ENCODE measurements at regions not wholly inside any gene's neighbourhood (a gene's known extent, or its start where the extent isn't known, plus 50 kb on each side); places are given as distances from the start of the nearest gene placed in this dataset.

DNA sequence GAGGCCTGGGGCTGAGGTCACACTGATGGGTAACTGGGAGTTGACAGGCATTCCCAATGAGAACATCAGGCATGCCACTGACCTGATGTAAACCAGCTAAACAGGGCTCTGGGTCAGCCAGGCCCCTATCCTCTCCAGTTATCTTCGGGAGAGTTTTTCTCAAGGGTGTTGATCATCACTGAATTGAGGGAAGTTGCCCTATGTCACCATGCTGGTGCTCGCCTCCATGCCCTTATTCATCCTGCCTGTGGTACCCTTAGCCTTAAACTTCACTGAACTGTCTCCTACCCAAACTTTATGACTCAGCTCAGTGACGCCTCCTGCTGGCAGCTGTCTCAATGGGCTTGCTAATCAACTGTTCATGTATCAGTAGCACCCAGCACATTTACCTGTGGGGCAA, 80.7 kb upstream of the TNR start:
- intact Hi-C loops (cut with DNase I, micrococcal nuclease): loop anchor here in 1 of 2 experiments (10.0 kb wide), 1 partner anchor 669 kb away; no protein-coding TSS in a partner anchor
- CTCF ChIA-PET: no interaction called here
- peak in 4 of 14 experiments; percentile 1 to 16 (median 8) for DNase-seq

DNA sequence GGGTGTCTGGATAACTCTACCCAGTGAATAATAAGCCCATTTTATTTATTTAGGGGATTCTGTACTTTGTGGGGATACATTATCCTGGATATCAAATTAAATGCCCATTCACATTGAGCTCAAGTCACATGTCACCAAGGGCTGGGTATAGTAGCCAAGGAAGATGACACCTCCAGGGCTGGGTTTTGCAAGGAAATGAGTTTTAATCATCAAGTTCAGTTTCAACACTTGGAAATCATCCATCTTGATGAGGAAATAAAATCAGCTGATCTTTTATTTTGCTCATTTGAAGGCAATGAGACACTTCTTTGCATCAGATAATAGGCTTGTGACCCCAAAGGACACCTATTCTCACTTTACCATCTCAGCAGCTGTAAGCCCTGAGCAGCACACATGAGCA, 80.0 kb upstream of the TNR start:
- TF ChIP-seq, protein P1, sequence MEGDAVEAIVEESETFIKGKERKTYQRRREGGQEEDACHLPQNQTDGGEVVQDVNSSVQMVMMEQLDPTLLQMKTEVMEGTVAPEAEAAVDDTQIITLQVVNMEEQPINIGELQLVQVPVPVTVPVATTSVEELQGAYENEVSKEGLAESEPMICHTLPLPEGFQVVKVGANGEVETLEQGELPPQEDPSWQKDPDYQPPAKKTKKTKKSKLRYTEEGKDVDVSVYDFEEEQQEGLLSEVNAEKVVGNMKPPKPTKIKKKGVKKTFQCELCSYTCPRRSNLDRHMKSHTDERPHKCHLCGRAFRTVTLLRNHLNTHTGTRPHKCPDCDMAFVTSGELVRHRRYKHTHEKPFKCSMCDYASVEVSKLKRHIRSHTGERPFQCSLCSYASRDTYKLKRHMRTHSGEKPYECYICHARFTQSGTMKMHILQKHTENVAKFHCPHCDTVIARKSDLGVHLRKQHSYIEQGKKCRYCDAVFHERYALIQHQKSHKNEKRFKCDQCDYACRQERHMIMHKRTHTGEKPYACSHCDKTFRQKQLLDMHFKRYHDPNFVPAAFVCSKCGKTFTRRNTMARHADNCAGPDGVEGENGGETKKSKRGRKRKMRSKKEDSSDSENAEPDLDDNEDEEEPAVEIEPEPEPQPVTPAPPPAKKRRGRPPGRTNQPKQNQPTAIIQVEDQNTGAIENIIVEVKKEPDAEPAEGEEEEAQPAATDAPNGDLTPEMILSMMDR (IDR thresholded peaks at IDR 0.05): no peak
- Mint-ChIP-seq H3K36me3 (ENCODE audit: low read depth) (no peaks in the 10 kb centered on the region), H3K27ac (no peak overlapping the region), H3K9me3 (peaks cover 3% of the 10 kb centered on the region), H3K4me1 (ENCODE audit: low read depth) (no peaks in the 10 kb centered on the region), H3K27me3 (peaks cover 22% of the 10 kb centered on the region), H3K4me3 (no peak overlapping the region)
- peaks cover 0 to 4% of the 10 kb centered on the region in 2 experiments for H3K27me3 ChIP-seq (ENCODE audit: control insufficient read depth in 1 of 2, insufficient read depth in 2 of 2, low read length in 2 of 2)
- ChIA-PET POLR2A (no interaction called here), CTCF (no interaction called here)
- no peak overlapping the region for H3K4me3 ChIP-seq (ENCODE audit: low read length)
- H3K4me1 ChIP-seq (ENCODE audit: insufficient read depth, low read length): no peaks in the 10 kb centered on the region
- no peak for ATAC-seq (ENCODE audit: poor library complexity)
- H3K36me3 ChIP-seq (ENCODE audit: insufficient read depth, low read length): no peaks in the 10 kb centered on the region
- H3K27ac ChIP-seq (ENCODE audit: low read depth in 1 of 2, low read length in 2 of 2): no peak overlapping the region
- no peak for DNase-seq
- H3K9me3 ChIP-seq (ENCODE audit: control insufficient read depth in 1 of 2, insufficient read depth in 1 of 2, low read length in 2 of 2): peaks cover 0 to 8% of the 10 kb centered on the region in 2 experiments
- intact Hi-C loops (cut with DNase I, micrococcal nuclease): loop anchor here in 1 of 2 experiments (10.0 kb wide), 1 partner anchor 669 kb away; no protein-coding TSS in a partner anchor

More for the DNA sequence above, 80.7 kb upstream of the TNR start:
- no peak for ATAC-seq (ENCODE audit: poor library complexity)
- no peaks in the 10 kb centered on the region for H3K36me3 Mint-ChIP-seq (ENCODE audit: low read depth)
- POLR2A ChIA-PET: no interaction called here
- no peak overlapping the region for H3K4me3 Mint-ChIP-seq
- no peaks in the 10 kb centered on the region for H3K36me3 ChIP-seq (ENCODE audit: insufficient read depth, low read length)
- TF ChIP-seq, protein P1 (IDR thresholded peaks at IDR 0.05): no peak
- peaks cover 0 to 4% of the 10 kb centered on the region in 2 experiments for H3K27me3 ChIP-seq (ENCODE audit: control insufficient read depth in 1 of 2, insufficient read depth in 2 of 2, low read length in 2 of 2)
- H3K27ac Mint-ChIP-seq: no peak overlapping the region
- H3K27ac ChIP-seq (ENCODE audit: low read depth in 1 of 2, low read length in 2 of 2): no peak overlapping the region
- peaks cover 3% of the 10 kb centered on the region for H3K9me3 Mint-ChIP-seq
- no peaks in the 10 kb centered on the region for H3K4me1 Mint-ChIP-seq (ENCODE audit: low read depth)
- H3K4me1 ChIP-seq (ENCODE audit: insufficient read depth, low read length): no peaks in the 10 kb centered on the region
- H3K4me3 ChIP-seq (ENCODE audit: low read length): no peak overlapping the region
- peaks cover 23% of the 10 kb centered on the region for H3K27me3 Mint-ChIP-seq
- peaks cover 0 to 8% of the 10 kb centered on the region in 2 experiments for H3K9me3 ChIP-seq (ENCODE audit: control insufficient read depth in 1 of 2, insufficient read depth in 1 of 2, low read length in 2 of 2)

DNA sequence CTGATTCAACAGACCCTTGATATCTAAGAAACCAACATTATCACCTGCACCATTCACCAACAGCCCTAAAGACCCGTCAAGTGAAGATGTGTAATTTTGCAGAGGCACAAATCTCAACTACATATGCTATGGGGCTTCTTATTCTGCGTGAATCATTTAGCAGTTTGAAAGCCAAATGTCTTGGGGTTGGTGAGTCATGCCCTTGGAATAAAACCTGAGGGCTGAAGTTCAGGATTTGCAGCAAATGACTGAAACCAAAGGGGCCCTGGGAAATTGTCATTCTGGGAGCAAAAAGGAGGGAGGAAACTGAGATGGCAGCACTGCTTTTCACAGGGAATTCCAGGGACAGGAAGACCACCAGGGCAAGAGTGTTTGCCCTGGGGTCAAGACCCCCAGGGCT, 79.2 kb upstream of the TNR start:
- no peak overlapping the region for H3K4me3 ChIP-seq (ENCODE audit: low read length)
- no peak overlapping the region for H3K27ac ChIP-seq (ENCODE audit: low read depth in 1 of 2, low read length in 2 of 2)
- ATAC-seq (ENCODE audit: poor library complexity): no peak
- Mint-ChIP-seq H3K4me1 (ENCODE audit: low read depth) (no peaks in the 10 kb centered on the region), H3K27ac (no peak overlapping the region), H3K4me3 (no peak overlapping the region), H3K27me3 (peaks cover 22% of the 10 kb centered on the region), H3K36me3 (ENCODE audit: low read depth) (no peaks in the 10 kb centered on the region), H3K9me3 (peaks cover 3% of the 10 kb centered on the region)
- ChIA-PET CTCF (no interaction called here), POLR2A (no interaction called here)
- H3K4me1 ChIP-seq (ENCODE audit: insufficient read depth, low read length): no peaks in the 10 kb centered on the region
- DNase-seq: no peak
- TF ChIP-seq, protein P1 (IDR thresholded peaks at IDR 0.05): no peak
- H3K9me3 ChIP-seq (ENCODE audit: control insufficient read depth in 1 of 2, insufficient read depth in 1 of 2, low read length in 2 of 2): peaks cover 0 to 4% of the 10 kb centered on the region in 2 experiments
- H3K27me3 ChIP-seq (ENCODE audit: control insufficient read depth in 1 of 2, insufficient read depth in 2 of 2, low read length in 2 of 2): peaks cover 0 to 4% of the 10 kb centered on the region in 2 experiments
- intact Hi-C loops (cut with DNase I, micrococcal nuclease): loop anchor here in 1 of 2 experiments (10.0 kb wide), 1 partner anchor 668 kb away; no protein-coding TSS in a partner anchor
- H3K36me3 ChIP-seq (ENCODE audit: insufficient read depth, low read length): no peaks in the 10 kb centered on the region
